Uterus (tissue), 2 donors: ENCODE measurements at regions not wholly inside any gene's neighbourhood (a gene's known extent, or its start where the extent isn't known, plus 50 kb on each side); places are given as distances from the start of the nearest gene placed in this dataset.

Experiments
- CTCF ChIP-seq, 4 experiments: fragments of 200-600 bp in 2 of 4; fragments of 450-650 bp in 2 of 4; sonication (generic) in 2 of 4; IDR thresholded peaks; one replicate each; pipeline ENCODE4 v1.5.1; 2016 to 2019; ENCODE audit warnings: antibody characterized with exemption in 4 of 4, mild to moderate bottlenecking in 2 of 4, moderate library complexity in 1 of 4
- POLR2A ChIP-seq, 2 donors: fragments of 450-650 bp; IDR thresholded peaks; one replicate each; pipeline ENCODE4 v1.6.1; 2016; ENCODE audit warnings: antibody characterized with exemption in 2 of 2, mild to moderate bottlenecking in 1 of 2, moderate library complexity in 1 of 2

GRCh38 chr6:95693108-95693507 is 115.8 kb downstream of the MANEA start:
- TF ChIP-seq CTCF (IDR thresholded peaks at IDR 0.05) = no peak
- no peak for TF ChIP-seq POLR2A (IDR thresholded peaks at IDR 0.05)
